Esophagus squamous epithelium (tissue), 5 donors: ENCODE measurements at regions not wholly inside any gene's neighbourhood (a gene's known extent, or its start where the extent isn't known, plus 50 kb on each side); places are given as distances from the start of the nearest gene placed in this dataset.

Experiments used
- DNase-seq: peaks from one replicate; lab custom pipeline; 2025; lab: John Stamatoyannopoulos, UW
- H3K27ac ChIP-seq, 4 donors: fragments of 200-600 bp; sonication (generic); one replicate each; pipeline ENCODE4 v1.5.1; 2016 to 2019; ENCODE audit warnings: mild to moderate bottlenecking in 1 of 4
- H3K27me3 ChIP-seq, 4 donors: fragments of 200-600 bp; sonication (generic); 1 replicate in 3 of 4; 2 replicates in 1 of 4; pipeline versions ENCODE4 v1.5.1 to v1.6.0; 2017 to 2021; ENCODE audit warnings: antibody characterized with exemption in 1 of 4
- H3K36me3 ChIP-seq, 3 donors: fragments of 200-600 bp; sonication (generic); one replicate each; pipeline ENCODE4 v1.5.1; 2016 to 2019
- H3K4me1 ChIP-seq, 3 donors: fragments of 200-600 bp; sonication (generic); one replicate each; pipeline ENCODE4 v1.5.1; 2017 to 2019
- H3K4me3 ChIP-seq, 4 donors: fragments of 200-600 bp; sonication (generic); 1 replicate in 3 of 4; 2 replicates in 1 of 4; pipeline ENCODE4 v1.5.1; 2016 to 2019; ENCODE audit warnings: mild to moderate bottlenecking in 2 of 4, moderate library complexity in 1 of 4
- H3K9me3 ChIP-seq, 3 donors: fragments of 200-600 bp; sonication (generic); one replicate each; pipeline ENCODE4 v1.5.1; 2016 to 2019
- POLR2A ChIP-seq, 4 donors: fragments of 450-650 bp; IDR thresholded peaks; one replicate each; pipeline ENCODE4 v1.6.1; 2017; ENCODE audit warnings: antibody characterized with exemption in 4 of 4, mild to moderate bottlenecking in 4 of 4, moderate library complexity in 3 of 4
- WGBS, 2 donors: methylation state at CpG; one replicate each; pipeline ENCODE4 v1.1.5; 2018; 5-methylcytosine and 5-hydroxymethylcytosine counted together
- intact Hi-C: fragments of 100-400 bp; cut with DNase I; formaldehyde crosslinking; loops from one replicate; pipeline ENCODE4 v1.15.0; 2022
- TF ChIP-seq, protein P1 (sequence below), 6 experiments: fragments of 450-650 bp in 4 of 6; fragments of 200-600 bp in 2 of 6; sonication (generic) in 2 of 6; IDR thresholded peaks; one replicate each; pipeline ENCODE4 v1.5.1; 2016 to 2019; ENCODE audit warnings: antibody characterized with exemption in 6 of 6, mild to moderate bottlenecking in 4 of 6, moderate library complexity in 4 of 6
- donor health status: DM: yes; HTN: yes; CAD: no.

GRCh38 chr1:90210633-90211491 is 216.0 kb downstream of the ZNF326 start:
- Histone ChIP-seq H3K9me3 (no peaks in the 10 kb centered on the region), H3K27me3 (no peaks in the 10 kb centered on the region), H3K4me3 (no peak overlapping the region), H3K4me1 (no peaks in the 10 kb centered on the region), H3K36me3 (no peaks in the 10 kb centered on the region), H3K27ac (no peak overlapping the region)
- TF ChIP-seq, protein P1, sequence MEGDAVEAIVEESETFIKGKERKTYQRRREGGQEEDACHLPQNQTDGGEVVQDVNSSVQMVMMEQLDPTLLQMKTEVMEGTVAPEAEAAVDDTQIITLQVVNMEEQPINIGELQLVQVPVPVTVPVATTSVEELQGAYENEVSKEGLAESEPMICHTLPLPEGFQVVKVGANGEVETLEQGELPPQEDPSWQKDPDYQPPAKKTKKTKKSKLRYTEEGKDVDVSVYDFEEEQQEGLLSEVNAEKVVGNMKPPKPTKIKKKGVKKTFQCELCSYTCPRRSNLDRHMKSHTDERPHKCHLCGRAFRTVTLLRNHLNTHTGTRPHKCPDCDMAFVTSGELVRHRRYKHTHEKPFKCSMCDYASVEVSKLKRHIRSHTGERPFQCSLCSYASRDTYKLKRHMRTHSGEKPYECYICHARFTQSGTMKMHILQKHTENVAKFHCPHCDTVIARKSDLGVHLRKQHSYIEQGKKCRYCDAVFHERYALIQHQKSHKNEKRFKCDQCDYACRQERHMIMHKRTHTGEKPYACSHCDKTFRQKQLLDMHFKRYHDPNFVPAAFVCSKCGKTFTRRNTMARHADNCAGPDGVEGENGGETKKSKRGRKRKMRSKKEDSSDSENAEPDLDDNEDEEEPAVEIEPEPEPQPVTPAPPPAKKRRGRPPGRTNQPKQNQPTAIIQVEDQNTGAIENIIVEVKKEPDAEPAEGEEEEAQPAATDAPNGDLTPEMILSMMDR (IDR thresholded peaks at IDR 0.05) = no peak
- TF ChIP-seq POLR2A (IDR thresholded peaks at IDR 0.05) = no peak
- DNase-seq = no peak
- WGBS, 2 donors = 87 to 88% methylated on average over 5 to 6 of the region's 6 CpGs
- intact Hi-C loops = no loop called here

DNA sequence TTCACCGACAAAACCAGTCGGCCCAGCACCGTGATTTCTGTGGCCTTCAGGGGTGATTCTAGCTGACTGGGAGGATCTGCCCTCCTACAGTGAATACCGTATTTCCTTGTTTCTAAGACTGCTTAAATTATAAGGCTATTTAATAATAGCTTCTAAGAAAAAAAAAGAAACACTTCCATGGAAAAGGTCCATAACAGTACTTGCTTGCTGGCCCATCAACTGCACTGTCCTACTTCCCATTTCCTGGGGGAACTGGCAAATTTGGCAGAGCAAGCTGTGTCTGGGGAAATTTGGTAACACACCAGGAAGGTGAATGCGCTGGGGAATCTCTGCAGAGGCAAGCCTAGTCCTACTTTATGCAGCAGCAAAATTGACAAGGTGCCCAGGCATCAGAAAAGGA is 214.0 kb downstream of the ZNF326 start:
- 42 to 57% methylated on average over 4 to 5 of the region's 5 CpGs for WGBS, 2 donors
- Histone ChIP-seq H3K4me1 (no peaks in the 10 kb centered on the region), H3K4me3 (no peak overlapping the region), H3K36me3 (no peaks in the 10 kb centered on the region), H3K27ac (no peak overlapping the region), H3K9me3 (no peaks in the 10 kb centered on the region), H3K27me3 (no peaks in the 10 kb centered on the region)
- intact Hi-C loops = no loop called here
- no peak for DNase-seq
- TF ChIP-seq, protein P1 (IDR thresholded peaks at IDR 0.05) = no peak
- TF ChIP-seq POLR2A (IDR thresholded peaks at IDR 0.05) = no peak

GRCh38 chr1:90206260-90206659 is 211.3 kb downstream of the ZNF326 start:
- Histone ChIP-seq H3K4me3 (no peak overlapping the region), H3K36me3 (no peaks in the 10 kb centered on the region), H3K9me3 (no peaks in the 10 kb centered on the region), H3K27ac (no peak overlapping the region), H3K4me1 (no peaks in the 10 kb centered on the region), H3K27me3 (no peaks in the 10 kb centered on the region)
- intact Hi-C loops = no loop called here
- no peak for DNase-seq
- TF ChIP-seq, protein P1 (IDR thresholded peaks at IDR 0.05) = no peak
- no peak for TF ChIP-seq POLR2A (IDR thresholded peaks at IDR 0.05)

- Histone ChIP-seq H3K27ac (no peak overlapping the region), H3K4me1 (no peaks in the 10 kb centered on the region), H3K9me3 (no peaks in the 10 kb centered on the region), H3K27me3 (no peaks in the 10 kb centered on the region), H3K4me3 (no peak overlapping the region), H3K36me3 (no peaks in the 10 kb centered on the region)
- TF ChIP-seq, protein P1 (IDR thresholded peaks at IDR 0.05) = no peak
- TF ChIP-seq POLR2A (IDR thresholded peaks at IDR 0.05) = no peak
- intact Hi-C loops = no loop called here
- 74 to 90% methylated on average over 2 of the region's 2 CpGs for WGBS, 2 donors
- DNase-seq = no peak
These were observed 209.9 kb downstream of the ZNF326 start for GRCh38 chr1:90204780-90205179.

- no peak for DNase-seq
- no peak overlapping the region for H3K27ac ChIP-seq
- no peak for TF ChIP-seq POLR2A (IDR thresholded peaks at IDR 0.05)
- TF ChIP-seq, protein P1 (IDR thresholded peaks at IDR 0.05) = no peak
- no peaks in the 10 kb centered on the region for H3K9me3 ChIP-seq
- no peaks in the 10 kb centered on the region for H3K4me1 ChIP-seq
- 44 to 66% methylated on average over 2 of the region's 2 CpGs for WGBS, 2 donors
- no peak overlapping the region for H3K4me3 ChIP-seq
- intact Hi-C loops = no loop called here
- no peaks in the 10 kb centered on the region for H3K36me3 ChIP-seq
- no peaks in the 10 kb centered on the region for H3K27me3 ChIP-seq
These were observed 209.2 kb downstream of the ZNF326 start for GRCh38 chr1:90204023-90204590.
